Mucosa of descending colon (tissue), 3 donors: ENCODE measurements at regions not wholly inside any gene's neighbourhood (a gene's known extent, or its start where the extent isn't known, plus 50 kb on each side); places are given as distances from the start of the nearest gene placed in this dataset.

Experiments
- ATAC-seq: fragments of 200-7000 bp; cut with Tn5 transposase; one replicate; pipeline ENCODE4 v1.9.1; 2020; ENCODE audit warnings: mild to moderate bottlenecking, moderate library complexity
- DNase-seq, 3 donors: peaks; one replicate each; pipeline ENCODE4 v3.0.0-alpha.2; 2020
- H3K36me3 ChIP-seq: fragments of 200-600 bp; one replicate; pipeline ENCODE4 v1.8.0; 2021; ENCODE audit warnings: low read depth, mild to moderate bottlenecking
- H3K4me1 ChIP-seq: fragments of 200-600 bp; one replicate; pipeline ENCODE4 v1.8.0; 2021; ENCODE audit warnings: low read depth, mild to moderate bottlenecking
- H3K4me3 ChIP-seq: fragments of 200-600 bp; one replicate; pipeline ENCODE4 v1.8.0; 2021; ENCODE audit warnings: mild to moderate bottlenecking
- H3K9me3 ChIP-seq: fragments of 200-600 bp; one replicate; pipeline ENCODE4 v1.8.0; 2021; ENCODE audit warnings: mild to moderate bottlenecking
- intact Hi-C, 2 donors: fragments of 100-400 bp; cut with DNase I in 1 of 2; cut with micrococcal nuclease in 1 of 2; formaldehyde crosslinking; loops; one replicate each; pipeline versions ENCODE4 v1.11.0 to v1.11.1; 2022; cut with DNase I, micrococcal nuclease
- TF ChIP-seq, protein P1 (sequence below): fragments of 200-600 bp; IDR thresholded peaks from one replicate; pipeline ENCODE4 v1.8.0; 2022; ENCODE audit warnings: antibody characterized with exemption, mild to moderate bottlenecking
- donor health status: DM: no; HTN: no; CAD: no; lungs with moderate emphysema.
- donor health status: DM: no; HTN: no; CAD: no.
- donor health status: DM: no; HTN: yes; CAD: no.

GRCh38 chr5:17069995-17070511, 134.0 kb upstream of the MYO10 start:
- Histone ChIP-seq H3K4me1 (peaks cover 10% of the 10 kb centered on the region), H3K36me3 (no peaks in the 10 kb centered on the region), H3K9me3 (no peaks in the 10 kb centered on the region), H3K4me3 (no peak overlapping the region)
- intact Hi-C loops = no loop called here
- DNase-seq (peak; percentile 74 to 88 (median 84)), ATAC-seq (peak; percentile 97)
- TF ChIP-seq, protein P1, sequence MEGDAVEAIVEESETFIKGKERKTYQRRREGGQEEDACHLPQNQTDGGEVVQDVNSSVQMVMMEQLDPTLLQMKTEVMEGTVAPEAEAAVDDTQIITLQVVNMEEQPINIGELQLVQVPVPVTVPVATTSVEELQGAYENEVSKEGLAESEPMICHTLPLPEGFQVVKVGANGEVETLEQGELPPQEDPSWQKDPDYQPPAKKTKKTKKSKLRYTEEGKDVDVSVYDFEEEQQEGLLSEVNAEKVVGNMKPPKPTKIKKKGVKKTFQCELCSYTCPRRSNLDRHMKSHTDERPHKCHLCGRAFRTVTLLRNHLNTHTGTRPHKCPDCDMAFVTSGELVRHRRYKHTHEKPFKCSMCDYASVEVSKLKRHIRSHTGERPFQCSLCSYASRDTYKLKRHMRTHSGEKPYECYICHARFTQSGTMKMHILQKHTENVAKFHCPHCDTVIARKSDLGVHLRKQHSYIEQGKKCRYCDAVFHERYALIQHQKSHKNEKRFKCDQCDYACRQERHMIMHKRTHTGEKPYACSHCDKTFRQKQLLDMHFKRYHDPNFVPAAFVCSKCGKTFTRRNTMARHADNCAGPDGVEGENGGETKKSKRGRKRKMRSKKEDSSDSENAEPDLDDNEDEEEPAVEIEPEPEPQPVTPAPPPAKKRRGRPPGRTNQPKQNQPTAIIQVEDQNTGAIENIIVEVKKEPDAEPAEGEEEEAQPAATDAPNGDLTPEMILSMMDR = no peak

DNA sequence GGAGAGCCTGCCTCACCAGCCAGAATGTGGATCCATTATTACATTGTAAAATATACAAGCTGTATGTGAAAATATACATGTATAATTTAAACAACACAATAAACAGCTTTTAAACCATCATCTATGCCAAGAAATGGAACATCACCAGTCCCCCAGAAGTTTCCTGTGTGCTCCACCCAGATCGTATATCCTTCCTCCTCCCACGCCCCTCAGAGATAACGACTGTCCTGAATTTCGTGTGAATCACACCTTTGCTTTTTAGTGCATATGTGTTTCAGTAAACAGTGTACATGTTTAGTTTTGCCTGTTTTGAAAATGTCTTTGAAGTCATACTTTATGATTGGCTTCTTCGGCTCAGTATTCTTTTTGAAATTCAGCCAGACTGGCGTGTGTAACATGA, 134.6 kb upstream of the MYO10 start:
- peaks cover 10% of the 10 kb centered on the region for H3K4me1 ChIP-seq
- TF ChIP-seq, protein P1 = no peak
- no peak for DNase-seq
- H3K9me3 ChIP-seq = no peaks in the 10 kb centered on the region
- no peak overlapping the region for H3K4me3 ChIP-seq
- intact Hi-C loops = no loop called here
- no peaks in the 10 kb centered on the region for H3K36me3 ChIP-seq
- no peak for ATAC-seq

DNA sequence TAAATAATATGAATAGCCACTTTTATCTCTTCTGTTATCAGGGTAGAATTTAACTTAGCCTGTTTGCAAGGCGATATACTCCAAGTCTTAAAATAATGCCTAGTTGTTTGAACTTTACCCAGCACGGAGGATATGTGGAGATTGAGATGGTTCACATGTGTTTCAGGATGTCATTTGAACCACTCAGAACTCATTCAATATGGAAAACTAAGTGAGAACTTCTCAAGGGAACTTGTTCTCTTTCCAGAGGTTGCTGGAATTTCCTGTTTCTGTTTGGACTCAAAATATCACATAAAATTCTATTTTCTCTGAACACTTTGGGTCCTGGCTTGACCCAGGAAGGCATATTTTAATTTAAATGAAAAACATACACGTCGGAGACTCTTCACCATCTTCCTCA, 139.1 kb upstream of the MYO10 start:
- no peak for ATAC-seq
- intact Hi-C loops = loop anchor here in 1 of 2 donors (5.0 kb wide), 1 partner anchor 123 kb away; no protein-coding TSS in a partner anchor

DNA sequence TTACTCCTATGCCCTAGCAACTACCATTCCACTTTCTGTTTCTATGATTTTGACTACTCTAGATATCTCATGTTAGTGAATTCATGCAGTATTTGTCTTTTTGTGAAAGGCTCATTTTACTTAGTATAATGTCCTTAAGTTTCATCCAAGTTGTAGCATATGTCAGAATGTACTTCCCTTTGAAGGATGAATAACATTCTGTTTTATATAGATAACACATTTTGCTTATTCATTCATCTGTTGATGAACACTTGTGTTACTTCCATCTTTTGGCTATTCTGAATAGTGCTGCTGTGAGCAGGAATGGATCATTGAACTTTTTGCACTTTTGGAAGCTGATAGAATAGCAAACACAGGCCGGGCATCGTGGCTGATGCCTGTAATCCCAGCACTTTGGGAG, 140.2 kb upstream of the MYO10 start:
- Histone ChIP-seq H3K4me3 (no peak overlapping the region), H3K4me1 (no peaks in the 10 kb centered on the region), H3K9me3 (no peaks in the 10 kb centered on the region), H3K36me3 (no peaks in the 10 kb centered on the region)
- TF ChIP-seq, protein P1 = no peak
- intact Hi-C loops = loop anchor here in 1 of 2 donors (5.0 kb wide), 1 partner anchor 124 kb away; no protein-coding TSS in a partner anchor
- no peak for ATAC-seq
- no peak for DNase-seq

More for the DNA sequence above, 139.1 kb upstream of the MYO10 start:
- DNase-seq = no peak
- TF ChIP-seq, protein P1 = no peak
- no peaks in the 10 kb centered on the region for H3K36me3 ChIP-seq
- no peak overlapping the region for H3K4me3 ChIP-seq
- H3K9me3 ChIP-seq = no peaks in the 10 kb centered on the region
- H3K4me1 ChIP-seq = peaks cover 3% of the 10 kb centered on the region

- Histone ChIP-seq H3K4me3 (no peak overlapping the region), H3K4me1 (no peaks in the 10 kb centered on the region), H3K36me3 (no peaks in the 10 kb centered on the region), H3K9me3 (no peaks in the 10 kb centered on the region)
- TF ChIP-seq, protein P1 = no peak
- no peak for DNase-seq
- intact Hi-C loops = loop anchor here in 1 of 2 donors (5.0 kb wide), 1 partner anchor 125 kb away; no protein-coding TSS in a partner anchor
- ATAC-seq = peak; percentile 30
These were observed 139.8 kb upstream of the BASP1 start for GRCh38 chr5:17077440-17078233.
